ENCODE measurements at regions not wholly inside any gene's neighbourhood (a gene's known extent, or its start where the extent isn't known, plus 50 kb on each side); places are given as distances from the start of the nearest gene placed in this dataset.
"Not testable (repeated sequence)": the region's sequence is repeated elsewhere in the genome, so short reads cannot be mapped to it uniquely, and the experiment has no call there.

GRCh38 chr4:12911750-12912358 lies 572.3 kb downstream of the RAB28 start:
- TF ChIP-seq CTCF (IDR thresholded peaks at IDR 0.05): no peak
- Histone ChIP-seq H3K36me3 (no peaks in the 10 kb centered on the region), H3K4me1 (no peaks in the 10 kb centered on the region), H3K4me3 (no peak overlapping the region), H3K27ac (no peak overlapping the region), H3K27me3 (ENCODE audit: low read depth) (no peaks in the 10 kb centered on the region), H3K9me3 (peaks cover 7% of the 10 kb centered on the region)
- no peak for ATAC-seq
- no peak for DNase-seq
- intact Hi-C loops (cut with DNase I): no loop called here

- H3K27me3 ChIP-seq (ENCODE audit: low read depth); DNase-seq; H3K4me1 ChIP-seq; H3K27ac ChIP-seq; intact Hi-C loops (cut with DNase I); ATAC-seq; H3K36me3 ChIP-seq; H3K4me3 ChIP-seq; H3K9me3 ChIP-seq: not testable (repeated sequence)
Measured at GRCh38 chr4:12903640-12904039, 580.5 kb downstream of the RAB28 start.

GRCh38 chr4:12902735-12903134 lies 581.4 kb downstream of the RAB28 start:
- no peak for ATAC-seq

GRCh38 chr4:12897954-12898353 lies 586.2 kb downstream of the RAB28 start:
- no peak for ATAC-seq
- Histone ChIP-seq H3K27ac (no peak overlapping the region), H3K27me3 (ENCODE audit: low read depth) (no peaks in the 10 kb centered on the region), H3K4me1 (no peaks in the 10 kb centered on the region), H3K9me3 (no peaks in the 10 kb centered on the region), H3K4me3 (no peak overlapping the region), H3K36me3 (no peaks in the 10 kb centered on the region)
- no peak for TF ChIP-seq CTCF (IDR thresholded peaks at IDR 0.05)
- no peak for DNase-seq
- intact Hi-C loops (cut with DNase I): no loop called here

More at GRCh38 chr4:12902735-12903134, 581.4 kb downstream of the RAB28 start:
- H3K36me3 ChIP-seq: no peaks in the 10 kb centered on the region
- no peaks in the 10 kb centered on the region for H3K4me1 ChIP-seq
- H3K27me3 ChIP-seq (ENCODE audit: low read depth): no peaks in the 10 kb centered on the region
- H3K9me3 ChIP-seq: no peaks in the 10 kb centered on the region
- no peak for DNase-seq
- TF ChIP-seq CTCF (IDR thresholded peaks at IDR 0.05): no peak
- intact Hi-C loops (cut with DNase I): no loop called here
- H3K4me3 ChIP-seq: no peak overlapping the region
- H3K27ac ChIP-seq: no peak overlapping the region

- H3K27me3 ChIP-seq (ENCODE audit: low read depth): no peaks in the 10 kb centered on the region
- no peak for DNase-seq
- intact Hi-C loops (cut with DNase I): no loop called here
- no peak for TF ChIP-seq CTCF (IDR thresholded peaks at IDR 0.05)
- H3K4me1 ChIP-seq: no peaks in the 10 kb centered on the region
- no peaks in the 10 kb centered on the region for H3K9me3 ChIP-seq
- H3K4me3 ChIP-seq: no peak overlapping the region
- ATAC-seq: no peak
- H3K27ac ChIP-seq: no peak overlapping the region
- H3K36me3 ChIP-seq: no peaks in the 10 kb centered on the region
Measured at GRCh38 chr4:12894062-12894461, 590.1 kb downstream of the RAB28 start.

GRCh38 chr4:12889054-12889453 lies 595.1 kb downstream of the RAB28 start:
- Histone ChIP-seq H3K9me3 (no peaks in the 10 kb centered on the region), H3K27me3 (ENCODE audit: low read depth) (no peaks in the 10 kb centered on the region), H3K4me3 (no peak overlapping the region), H3K36me3 (no peaks in the 10 kb centered on the region), H3K4me1 (no peaks in the 10 kb centered on the region), H3K27ac (no peak overlapping the region)
- TF ChIP-seq CTCF (IDR thresholded peaks at IDR 0.05): no peak
- intact Hi-C loops (cut with DNase I): no loop called here
- DNase-seq (no peak), ATAC-seq (no peak)

All from lower lobe of right lung (tissue), 2 donors.